Effector memory CD8-positive, alpha-beta T cell (primary cell): ENCODE measurements at regions not wholly inside any gene's neighbourhood (a gene's known extent, or its start where the extent isn't known, plus 50 kb on each side); places are given as distances from the start of the nearest gene placed in this dataset.

ENCODE experiments used
- ATAC-seq: fragments of 150-1000 bp; cut with Tn5 transposase; replicated peaks from 2 replicates; pipeline ENCODE4 v1.10.0; 2021; ENCODE audit warnings: mild to moderate bottlenecking, moderate library complexity
- DNase-seq, 3 experiments: peaks; one replicate each; pipeline ENCODE4 v3.0.0; 2021
- H3K27ac Mint-ChIP-seq, 2 donors: one replicate each; pipeline ENCODE4 v1.8.0; 2022; ENCODE audit warnings: mild to moderate bottlenecking in 2 of 2, mixed read lengths in 2 of 2, moderate library complexity in 2 of 2
- H3K27me3 Mint-ChIP-seq, 2 donors: one replicate each; pipeline ENCODE4 v1.8.0; 2022; ENCODE audit warnings: mixed read lengths in 2 of 2
- H3K36me3 Mint-ChIP-seq: one replicate; pipeline ENCODE4 v1.8.0; 2022; ENCODE audit warnings: mild to moderate bottlenecking, moderate library complexity, mixed read lengths; ENCODE audit not compliant: insufficient read depth
- H3K4me1 Mint-ChIP-seq, 2 donors: one replicate each; pipeline ENCODE4 v1.8.0; 2022; ENCODE audit warnings: low read depth in 2 of 2, mixed read lengths in 2 of 2
- H3K4me3 Mint-ChIP-seq, 2 donors: one replicate each; pipeline ENCODE4 v1.8.0; 2022; ENCODE audit warnings: mild to moderate bottlenecking in 2 of 2, mixed read lengths in 2 of 2, moderate library complexity in 2 of 2
- H3K9me3 Mint-ChIP-seq, 2 donors: one replicate each; pipeline ENCODE4 v1.8.0; 2022; ENCODE audit warnings: mixed read lengths in 2 of 2

DNA sequence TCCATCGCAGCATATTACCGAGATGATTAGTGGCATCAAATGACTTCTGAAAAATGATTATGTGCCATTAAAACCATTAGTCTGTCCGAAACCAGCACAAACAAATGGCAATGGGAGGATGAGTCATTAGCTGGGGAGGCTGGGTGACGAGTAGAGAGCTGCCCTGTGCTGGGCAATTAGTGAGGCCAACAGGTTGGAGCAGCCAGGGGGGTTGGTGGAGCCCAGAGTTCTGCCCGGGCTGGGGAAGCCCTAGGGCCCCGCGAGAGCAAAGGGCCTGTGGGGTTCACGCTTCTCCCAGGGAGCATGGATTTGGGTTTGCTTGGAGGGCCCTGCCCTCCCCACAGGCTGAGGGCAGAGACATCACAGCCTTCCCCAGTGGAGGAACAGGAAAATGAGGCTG lies 152.1 kb upstream of the RPL38 start:
- Mint-ChIP-seq H3K36me3 (no peaks in the 10 kb centered on the region), H3K27me3 (peaks cover 50 to 94% of the 10 kb centered on the region in 2 donors), H3K4me1 (peaks cover 0 to 3% of the 10 kb centered on the region in 2 donors), H3K9me3 (no peaks in the 10 kb centered on the region), H3K27ac (no peak overlapping the region), H3K4me3 (no peak overlapping the region)
- DNase-seq (no peak), ATAC-seq (no peak)

DNA sequence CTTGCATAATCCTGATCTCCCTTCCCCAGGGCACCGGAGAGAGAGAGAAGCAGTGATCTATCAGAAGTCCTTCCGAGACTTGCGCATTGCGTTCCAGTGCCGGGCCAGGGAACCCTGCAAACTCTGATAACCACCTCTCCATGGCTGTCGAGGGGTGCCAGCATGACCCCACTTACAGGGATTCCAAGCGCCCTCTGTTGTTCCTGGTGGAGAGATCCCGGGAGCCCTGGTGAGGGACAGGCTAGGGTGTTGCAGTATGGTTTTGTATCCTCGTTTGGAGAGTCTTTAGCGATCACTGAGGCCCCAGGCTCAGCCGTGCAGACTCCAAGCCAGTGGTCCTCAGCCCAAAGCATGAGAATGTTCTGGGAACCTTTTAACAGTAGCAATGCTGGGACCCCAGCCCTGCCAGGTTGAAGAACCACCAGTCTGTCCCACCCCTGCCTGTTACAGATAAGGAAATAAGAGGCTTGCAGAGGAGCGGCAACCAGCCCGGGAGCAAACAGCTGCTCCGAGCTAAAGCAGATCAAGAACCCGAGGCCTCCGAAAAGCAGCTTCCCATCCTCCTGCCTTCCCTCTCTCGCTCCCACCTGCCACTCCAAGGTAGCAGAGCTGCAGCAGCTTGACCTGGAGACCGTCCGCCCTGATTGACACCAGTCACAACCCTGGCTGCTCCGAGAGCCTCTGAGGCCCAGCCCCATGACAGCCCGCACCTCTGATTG lies 150.3 kb upstream of the RPL38 start:
- ATAC-seq = no peak
- Mint-ChIP-seq H3K9me3 (no peaks in the 10 kb centered on the region), H3K27me3 (peaks cover 44 to 98% of the 10 kb centered on the region in 2 donors), H3K4me1 (no peaks in the 10 kb centered on the region), H3K36me3 (no peaks in the 10 kb centered on the region), H3K27ac (no peak overlapping the region), H3K4me3 (no peak overlapping the region)
- no peak for DNase-seq

DNA sequence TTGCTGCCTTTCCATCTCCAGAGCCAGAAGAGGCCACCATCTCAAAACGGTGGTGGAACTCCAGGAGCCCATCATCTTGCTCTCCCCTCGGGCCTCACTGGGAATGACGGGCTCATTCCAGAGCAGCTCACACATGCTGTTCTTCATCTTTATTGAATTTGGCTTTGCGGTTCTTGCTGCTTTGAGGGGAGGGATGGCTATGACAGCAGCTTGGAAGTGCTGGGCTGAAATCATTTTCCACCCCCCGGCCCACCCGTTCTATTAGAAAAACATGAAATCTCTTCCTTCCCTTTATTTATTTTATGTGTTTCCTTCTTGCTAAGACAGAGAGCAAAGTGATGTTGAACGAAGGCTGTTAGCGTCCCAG lies 149.8 kb upstream of the RPL38 start:
- H3K36me3 Mint-ChIP-seq = no peaks in the 10 kb centered on the region
- H3K27me3 Mint-ChIP-seq = peaks cover 44 to 98% of the 10 kb centered on the region in 2 donors
- H3K27ac Mint-ChIP-seq = no peak overlapping the region
- ATAC-seq (no peak), DNase-seq (no peak)
- no peaks in the 10 kb centered on the region for H3K9me3 Mint-ChIP-seq
- H3K4me3 Mint-ChIP-seq = no peak overlapping the region
- H3K4me1 Mint-ChIP-seq = no peaks in the 10 kb centered on the region

DNA sequence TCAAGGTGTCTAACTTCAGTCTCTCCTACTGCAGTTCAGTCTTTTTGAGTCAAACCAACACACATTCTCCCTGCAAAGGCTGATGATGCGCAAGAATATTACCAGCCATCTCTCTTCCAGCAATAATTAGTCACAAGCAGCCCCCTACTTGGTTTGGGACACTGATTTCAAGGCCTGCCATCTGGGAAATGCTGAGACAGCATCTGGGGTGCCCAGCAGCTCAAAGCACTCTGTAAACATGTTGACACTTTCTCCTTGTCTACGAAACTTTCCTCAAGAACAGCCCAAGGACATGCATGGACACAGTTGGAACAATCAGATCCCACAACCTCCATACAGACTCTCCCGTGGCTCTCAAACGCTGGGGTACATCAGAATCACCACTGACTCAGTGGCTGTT lies 149.2 kb upstream of the RPL38 start:
- ATAC-seq = no peak
- H3K27me3 Mint-ChIP-seq = peaks cover 47 to 98% of the 10 kb centered on the region in 2 donors
- H3K4me1 Mint-ChIP-seq = no peaks in the 10 kb centered on the region
- no peak overlapping the region for H3K27ac Mint-ChIP-seq
- no peaks in the 10 kb centered on the region for H3K9me3 Mint-ChIP-seq
- no peak overlapping the region for H3K4me3 Mint-ChIP-seq
- no peak for DNase-seq
- H3K36me3 Mint-ChIP-seq = no peaks in the 10 kb centered on the region

DNA sequence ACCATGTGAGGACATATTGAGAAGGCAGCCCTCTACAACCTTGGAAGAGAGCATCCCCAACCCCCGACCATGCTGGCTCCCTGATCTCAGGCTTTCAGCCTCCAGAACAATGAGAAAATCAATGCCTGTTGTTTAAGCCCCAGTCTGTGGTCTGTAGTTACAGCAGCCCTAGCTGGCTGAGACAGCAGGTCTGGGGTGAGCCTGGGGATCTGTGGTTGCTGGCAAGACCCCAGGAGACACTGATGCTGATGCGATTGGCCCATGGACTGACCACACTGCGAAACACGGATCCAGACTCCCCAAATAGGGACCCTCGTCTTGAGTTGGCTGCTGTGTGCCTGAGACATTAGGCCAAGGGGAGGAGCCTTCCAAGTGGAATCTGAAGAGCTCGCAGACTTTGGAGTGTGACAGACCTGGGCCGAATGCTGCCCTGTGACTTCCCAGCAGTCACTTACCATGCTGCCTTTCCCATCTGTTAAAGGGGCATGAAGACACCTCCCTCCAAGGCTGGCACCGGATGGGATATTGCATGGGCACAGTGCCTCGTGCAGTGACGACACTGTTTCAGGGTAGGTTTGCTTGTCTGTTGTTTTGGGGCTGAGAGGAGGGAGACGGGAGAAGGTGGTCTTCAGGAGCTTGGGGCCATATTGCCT lies 147.8 kb upstream of the RPL38 start:
- Mint-ChIP-seq H3K36me3 (no peaks in the 10 kb centered on the region), H3K4me3 (no peak overlapping the region), H3K4me1 (no peaks in the 10 kb centered on the region), H3K27me3 (peaks cover 42 to 98% of the 10 kb centered on the region in 2 donors), H3K27ac (no peak overlapping the region), H3K9me3 (no peaks in the 10 kb centered on the region)
- DNase-seq (no peak), ATAC-seq (no peak)

DNA sequence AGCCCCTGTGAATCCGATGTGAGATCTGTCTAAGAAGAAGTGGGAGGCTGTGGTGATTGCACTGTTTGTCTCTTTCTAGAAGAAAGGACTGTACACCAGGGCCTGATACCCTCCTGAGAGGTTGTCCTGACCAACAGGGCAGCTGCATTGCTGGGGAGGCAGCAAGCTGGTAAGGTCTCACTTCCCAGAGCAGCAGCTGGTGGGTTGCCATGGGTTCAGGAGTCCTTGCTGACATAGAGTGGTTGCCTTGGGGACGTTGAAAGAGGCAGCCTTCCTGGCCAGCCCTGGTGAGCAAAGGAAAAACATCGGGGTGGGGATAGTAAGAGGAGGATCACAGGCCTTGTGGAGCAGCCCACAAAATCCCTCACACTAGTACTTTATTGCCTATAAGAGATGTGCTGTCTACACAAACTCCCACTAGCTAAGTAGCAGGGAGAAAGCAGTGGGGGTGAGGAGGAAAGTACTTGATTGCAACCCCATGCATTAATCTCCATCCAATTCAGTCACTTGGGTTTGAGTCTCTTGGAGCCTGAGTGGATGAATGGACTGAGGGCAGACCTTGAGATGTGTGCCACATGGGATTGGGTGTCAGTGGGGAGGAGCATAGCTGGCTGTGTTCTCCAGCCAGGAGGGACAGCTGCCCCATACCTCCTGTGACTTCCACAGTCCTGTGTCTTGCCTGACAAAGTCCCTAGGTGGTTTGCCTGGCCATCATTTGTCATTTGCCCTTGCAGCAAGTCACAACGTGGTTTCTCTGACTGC lies 143.8 kb upstream of the RPL38 start:
- H3K4me1 Mint-ChIP-seq = no peaks in the 10 kb centered on the region
- H3K36me3 Mint-ChIP-seq = no peaks in the 10 kb centered on the region
- H3K9me3 Mint-ChIP-seq = no peaks in the 10 kb centered on the region
- DNase-seq (no peak), ATAC-seq (no peak)
- H3K4me3 Mint-ChIP-seq = no peak overlapping the region
- peaks cover 35 to 89% of the 10 kb centered on the region in 2 donors for H3K27me3 Mint-ChIP-seq
- H3K27ac Mint-ChIP-seq = no peak overlapping the region

DNA sequence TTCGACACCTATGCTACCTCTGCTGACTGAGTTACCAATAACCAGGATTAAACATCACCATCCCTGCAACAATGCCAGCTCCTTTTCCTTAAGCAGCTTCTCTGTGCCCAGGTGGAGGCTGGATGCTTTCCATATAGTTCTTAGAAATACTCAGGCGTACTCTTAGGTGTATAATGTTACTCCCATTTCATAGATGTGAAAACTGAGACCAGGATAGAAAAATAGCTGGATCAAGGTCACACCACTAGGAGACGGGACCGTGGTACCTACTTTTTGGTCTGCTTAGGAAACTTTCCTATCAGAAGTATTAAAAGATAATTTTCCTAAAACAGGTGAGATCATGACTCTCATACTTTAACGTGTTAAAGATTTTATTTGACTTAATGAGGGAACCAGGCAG lies 141.7 kb upstream of the RPL38 start:
- H3K4me3 Mint-ChIP-seq = no peak overlapping the region
- no peaks in the 10 kb centered on the region for H3K4me1 Mint-ChIP-seq
- peaks cover 29 to 82% of the 10 kb centered on the region in 2 donors for H3K27me3 Mint-ChIP-seq
- no peak overlapping the region for H3K27ac Mint-ChIP-seq
- no peaks in the 10 kb centered on the region for H3K9me3 Mint-ChIP-seq
- H3K36me3 Mint-ChIP-seq = no peaks in the 10 kb centered on the region
- DNase-seq (no peak), ATAC-seq (no peak)

DNA sequence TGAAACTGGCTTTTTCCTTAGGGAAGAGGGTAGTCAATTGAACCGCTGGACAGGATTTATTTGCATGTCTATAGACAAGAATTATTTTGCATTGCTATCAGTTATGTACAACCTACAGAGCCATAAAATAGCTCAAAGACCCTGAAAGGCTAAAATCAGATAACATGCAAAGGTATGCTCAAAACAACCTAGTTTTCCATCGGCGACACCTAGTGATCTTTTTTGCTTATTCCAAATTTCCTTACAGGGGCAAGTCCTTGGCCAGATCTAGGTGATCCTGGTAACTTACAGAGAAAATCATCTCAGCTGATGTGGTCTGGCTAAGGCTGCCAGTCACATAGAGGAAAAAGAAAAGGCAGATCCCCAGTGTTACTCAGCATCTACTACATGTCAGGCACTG lies 141.2 kb upstream of the RPL38 start:
- H3K4me1 Mint-ChIP-seq = no peaks in the 10 kb centered on the region
- no peak overlapping the region for H3K27ac Mint-ChIP-seq
- H3K9me3 Mint-ChIP-seq = no peaks in the 10 kb centered on the region

DNA sequence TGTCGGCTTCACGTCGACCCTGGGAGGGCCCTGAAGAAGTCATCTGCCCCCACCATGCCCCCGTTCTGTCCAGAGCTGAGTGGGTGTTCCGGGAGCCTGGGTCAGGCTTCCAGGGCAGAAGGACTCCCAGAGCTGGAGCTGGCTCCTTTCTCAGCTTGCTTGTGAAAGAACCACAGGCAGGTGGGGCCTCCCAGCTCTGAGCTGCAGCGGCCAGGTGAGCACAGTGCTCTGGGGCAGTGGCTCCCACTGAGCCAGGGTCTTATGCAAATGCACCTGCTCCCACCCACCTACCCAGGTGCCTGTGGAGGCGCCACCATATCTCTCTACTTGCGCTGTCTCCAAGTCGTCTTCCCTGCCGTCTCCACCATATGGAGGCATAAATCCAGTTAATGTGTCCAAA lies 140.0 kb upstream of the RPL38 start:
- H3K27me3 Mint-ChIP-seq = peaks cover 32 to 82% of the 10 kb centered on the region in 2 donors
- DNase-seq = no peak
- no peaks in the 10 kb centered on the region for H3K9me3 Mint-ChIP-seq
- no peaks in the 10 kb centered on the region for H3K4me1 Mint-ChIP-seq
- no peak overlapping the region for H3K4me3 Mint-ChIP-seq
- ATAC-seq = no peak
- H3K27ac Mint-ChIP-seq = no peak overlapping the region
- no peaks in the 10 kb centered on the region for H3K36me3 Mint-ChIP-seq

More for the DNA sequence above, 141.2 kb upstream of the RPL38 start:
- DNase-seq (no peak), ATAC-seq (no peak)
- H3K27me3 Mint-ChIP-seq = peaks cover 29 to 82% of the 10 kb centered on the region in 2 donors
- no peak overlapping the region for H3K4me3 Mint-ChIP-seq
- no peaks in the 10 kb centered on the region for H3K36me3 Mint-ChIP-seq

DNA sequence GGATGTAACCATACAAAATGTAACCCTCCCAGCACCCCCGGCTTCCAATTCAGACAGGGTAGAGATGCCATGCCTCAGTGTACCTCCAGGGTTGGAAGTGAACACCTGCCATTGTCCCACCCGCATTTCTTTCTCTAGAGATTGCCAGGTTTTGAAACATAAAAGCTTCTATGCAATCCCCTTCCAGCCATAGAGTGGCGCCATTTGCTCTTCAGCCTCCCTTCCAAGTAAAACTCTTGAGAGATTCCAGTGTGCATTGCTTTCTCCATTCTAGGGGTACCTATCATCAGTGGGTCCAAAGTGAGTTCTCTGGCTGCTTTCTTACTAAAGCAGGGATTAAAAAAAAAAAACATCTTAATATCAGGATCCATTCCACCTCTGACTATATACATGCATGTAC lies 133.1 kb upstream of the RPL38 start:
- ATAC-seq = no peak
- no peak overlapping the region for H3K27ac Mint-ChIP-seq
- H3K9me3 Mint-ChIP-seq = no peaks in the 10 kb centered on the region
- no peaks in the 10 kb centered on the region for H3K4me1 Mint-ChIP-seq
- DNase-seq = no peak
- H3K4me3 Mint-ChIP-seq = no peak overlapping the region
- no peaks in the 10 kb centered on the region for H3K36me3 Mint-ChIP-seq
- peaks cover 18 to 49% of the 10 kb centered on the region in 2 donors for H3K27me3 Mint-ChIP-seq

DNA sequence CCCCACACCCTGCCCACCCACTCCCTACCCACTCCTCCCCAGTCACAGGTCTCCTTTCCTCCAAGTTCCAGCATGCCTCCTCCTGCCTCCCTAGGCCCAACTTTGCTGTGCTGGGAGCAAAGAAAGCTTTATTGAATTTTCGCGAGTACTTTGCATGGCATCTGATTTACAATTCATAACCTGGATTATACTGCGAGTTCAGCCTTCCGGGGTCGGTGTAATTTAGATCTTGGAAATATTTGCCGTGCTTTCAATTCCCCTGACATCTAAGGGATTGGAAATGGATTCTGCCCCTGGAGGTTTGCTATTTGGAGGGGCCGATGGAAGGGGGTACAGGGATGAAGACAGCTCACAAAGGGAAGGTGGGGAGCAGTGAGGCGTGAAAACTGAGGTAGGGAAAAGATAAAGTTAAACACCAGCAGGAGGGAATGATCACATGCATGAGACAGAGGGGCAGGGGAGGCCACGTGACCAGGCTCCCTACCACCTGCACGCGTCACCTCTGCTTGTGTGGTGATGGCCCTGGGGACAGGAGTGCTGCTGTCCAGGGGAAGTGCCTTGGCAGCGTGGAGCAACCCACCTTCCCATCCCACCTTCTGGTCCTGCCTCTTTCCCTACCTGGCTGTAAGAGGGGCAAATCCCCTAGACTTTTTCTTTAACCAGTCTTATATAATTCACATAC lies 132.3 kb upstream of the RPL38 start:
- no peak overlapping the region for H3K4me3 Mint-ChIP-seq
- DNase-seq = no peak
- ATAC-seq = no peak
- H3K27me3 Mint-ChIP-seq = peaks cover 18 to 42% of the 10 kb centered on the region in 2 donors
- no peak overlapping the region for H3K27ac Mint-ChIP-seq
- H3K4me1 Mint-ChIP-seq = no peaks in the 10 kb centered on the region
- H3K36me3 Mint-ChIP-seq = no peaks in the 10 kb centered on the region
- no peaks in the 10 kb centered on the region for H3K9me3 Mint-ChIP-seq

DNA sequence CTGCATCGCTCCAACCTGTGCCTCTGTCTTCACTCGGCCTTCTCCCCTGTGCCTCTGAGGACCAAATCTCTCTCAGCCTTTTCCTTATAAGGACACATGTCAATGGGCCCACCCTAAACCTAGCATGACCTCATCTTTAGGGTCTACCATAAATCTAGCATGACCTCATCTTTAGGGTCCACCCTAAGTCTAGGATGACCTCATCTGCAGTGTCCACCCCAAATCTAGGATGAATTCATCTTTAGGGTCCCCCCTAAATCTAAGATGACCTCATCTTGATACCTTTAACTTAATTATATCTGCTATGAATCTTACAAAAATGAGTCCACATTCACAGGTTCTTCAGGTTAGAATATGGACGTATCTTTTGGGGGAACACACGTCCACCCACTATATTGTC lies 131.1 kb upstream of the RPL38 start:
- Mint-ChIP-seq H3K27me3 (peaks cover 18 to 30% of the 10 kb centered on the region in 2 donors), H3K4me1 (no peaks in the 10 kb centered on the region), H3K9me3 (no peaks in the 10 kb centered on the region), H3K27ac (no peak overlapping the region), H3K4me3 (no peak overlapping the region), H3K36me3 (no peaks in the 10 kb centered on the region)
- DNase-seq (no peak), ATAC-seq (no peak)

DNA sequence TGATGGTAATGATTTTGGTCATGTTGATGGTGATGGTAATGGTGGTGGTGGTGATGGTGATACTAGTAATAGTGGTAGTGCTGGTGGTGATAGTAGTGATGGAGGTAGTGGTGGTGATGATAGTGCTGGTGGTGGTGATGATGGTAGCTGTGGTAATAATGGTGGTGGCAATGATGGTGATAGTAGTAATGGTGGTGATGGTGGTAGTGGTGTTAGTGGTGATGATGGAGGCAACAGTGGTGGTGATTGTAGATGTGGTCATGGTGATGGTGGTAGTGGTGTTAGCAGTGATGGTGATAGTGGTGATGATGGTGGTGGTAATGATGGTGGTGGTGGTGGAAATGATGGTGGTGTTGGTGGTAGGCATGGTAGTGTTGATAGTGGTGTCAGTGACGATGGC lies 127.0 kb upstream of the RPL38 start:
- Mint-ChIP-seq H3K27ac (no peak overlapping the region), H3K4me3 (no peak overlapping the region), H3K4me1 (no peaks in the 10 kb centered on the region), H3K27me3 (peaks cover 0 to 18% of the 10 kb centered on the region in 2 donors), H3K36me3 (no peaks in the 10 kb centered on the region), H3K9me3 (no peaks in the 10 kb centered on the region)
- no peak for ATAC-seq
- no peak for DNase-seq
